NB4 (cell line): ENCODE measurements at regions not wholly inside any gene's neighbourhood (a gene's known extent, or its start where the extent isn't known, plus 50 kb on each side); places are given as distances from the start of the nearest gene placed in this dataset.

Experiments used
- DNase-seq: peaks from one replicate; pipeline ENCODE4 v3.0.0; 2010; ENCODE audit warnings: low read depth
- H3K4me3 ChIP-seq: one replicate; pipeline ENCODE4 v1.5.1; 2011; ENCODE audit warnings: mild to moderate bottlenecking, low read depth, low read length, moderate library complexity
- MYC ChIP-seq: IDR thresholded peaks from 2 replicates; pipeline ENCODE4 v1.6.1; 2011; ENCODE audit warnings: low read depth, low read length
- POLR2A ChIP-seq: IDR thresholded peaks from 2 replicates; pipeline ENCODE4 v1.6.1; 2011; ENCODE audit warnings: mild to moderate bottlenecking; ENCODE audit not compliant: insufficient read length; ENCODE audit errors: extremely low read depth
- TF ChIP-seq, protein P1 (sequence below): IDR thresholded peaks from 2 replicates; pipeline ENCODE4 v1.6.1; 2011; ENCODE audit warnings: low read depth, low read length
- TF ChIP-seq, protein P2 (sequence below): IDR thresholded peaks from one replicate; pipeline ENCODE4 v1.5.1; 2012; ENCODE audit warnings: low read depth, low read length

DNA sequence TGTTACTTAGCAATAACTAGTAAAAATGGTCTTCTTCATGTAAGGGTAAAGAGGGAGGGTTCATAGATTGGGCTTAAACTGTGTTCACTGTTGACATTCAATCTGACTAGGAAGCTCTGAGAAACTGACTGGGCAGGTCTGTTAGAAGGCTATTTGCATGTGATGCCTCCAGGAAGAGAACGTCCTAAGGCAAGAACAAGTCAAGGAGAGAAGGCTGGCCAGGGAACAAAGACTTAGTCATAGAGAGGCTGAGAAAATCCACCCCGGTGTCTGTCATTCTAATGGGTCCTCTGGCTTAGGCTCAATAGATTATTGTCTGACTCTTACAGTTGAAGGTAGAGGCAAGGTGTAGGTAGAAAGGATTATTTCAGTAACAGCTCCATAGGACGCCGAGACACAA, 50.3 kb upstream of the CD44 start:
- no peak overlapping the region for H3K4me3 ChIP-seq
- TF ChIP-seq POLR2A (no peak), MYC (no peak)
- TF ChIP-seq, protein P1, sequence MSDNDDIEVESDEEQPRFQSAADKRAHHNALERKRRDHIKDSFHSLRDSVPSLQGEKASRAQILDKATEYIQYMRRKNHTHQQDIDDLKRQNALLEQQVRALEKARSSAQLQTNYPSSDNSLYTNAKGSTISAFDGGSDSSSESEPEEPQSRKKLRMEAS = no peak
- TF ChIP-seq, protein P2, sequence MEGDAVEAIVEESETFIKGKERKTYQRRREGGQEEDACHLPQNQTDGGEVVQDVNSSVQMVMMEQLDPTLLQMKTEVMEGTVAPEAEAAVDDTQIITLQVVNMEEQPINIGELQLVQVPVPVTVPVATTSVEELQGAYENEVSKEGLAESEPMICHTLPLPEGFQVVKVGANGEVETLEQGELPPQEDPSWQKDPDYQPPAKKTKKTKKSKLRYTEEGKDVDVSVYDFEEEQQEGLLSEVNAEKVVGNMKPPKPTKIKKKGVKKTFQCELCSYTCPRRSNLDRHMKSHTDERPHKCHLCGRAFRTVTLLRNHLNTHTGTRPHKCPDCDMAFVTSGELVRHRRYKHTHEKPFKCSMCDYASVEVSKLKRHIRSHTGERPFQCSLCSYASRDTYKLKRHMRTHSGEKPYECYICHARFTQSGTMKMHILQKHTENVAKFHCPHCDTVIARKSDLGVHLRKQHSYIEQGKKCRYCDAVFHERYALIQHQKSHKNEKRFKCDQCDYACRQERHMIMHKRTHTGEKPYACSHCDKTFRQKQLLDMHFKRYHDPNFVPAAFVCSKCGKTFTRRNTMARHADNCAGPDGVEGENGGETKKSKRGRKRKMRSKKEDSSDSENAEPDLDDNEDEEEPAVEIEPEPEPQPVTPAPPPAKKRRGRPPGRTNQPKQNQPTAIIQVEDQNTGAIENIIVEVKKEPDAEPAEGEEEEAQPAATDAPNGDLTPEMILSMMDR = no peak
- no peak for DNase-seq
